Activated CD4-positive, alpha-beta T cell treated with anti-CD3 and anti-CD28 coated beads, Interleukin-2, Interleukin-4, amounts not matched to agents 100 ng/mL and 50 ng/mL, durations not matched to agents 16 hours and 8 hours (primary cell): ENCODE measurements at regions not wholly inside any gene's neighbourhood (a gene's known extent, or its start where the extent isn't known, plus 50 kb on each side); places are given as distances from the start of the nearest gene placed in this dataset.
"Not testable (repeated sequence)": the region's sequence is repeated elsewhere in the genome, so short reads cannot be mapped to it uniquely, and the experiment has no call there.

ENCODE experiments used
- DNase-seq: peaks from one replicate; pipeline ENCODE4 v3.0.0-alpha.2; 2020; ENCODE audit warnings: low spot score

DNA sequence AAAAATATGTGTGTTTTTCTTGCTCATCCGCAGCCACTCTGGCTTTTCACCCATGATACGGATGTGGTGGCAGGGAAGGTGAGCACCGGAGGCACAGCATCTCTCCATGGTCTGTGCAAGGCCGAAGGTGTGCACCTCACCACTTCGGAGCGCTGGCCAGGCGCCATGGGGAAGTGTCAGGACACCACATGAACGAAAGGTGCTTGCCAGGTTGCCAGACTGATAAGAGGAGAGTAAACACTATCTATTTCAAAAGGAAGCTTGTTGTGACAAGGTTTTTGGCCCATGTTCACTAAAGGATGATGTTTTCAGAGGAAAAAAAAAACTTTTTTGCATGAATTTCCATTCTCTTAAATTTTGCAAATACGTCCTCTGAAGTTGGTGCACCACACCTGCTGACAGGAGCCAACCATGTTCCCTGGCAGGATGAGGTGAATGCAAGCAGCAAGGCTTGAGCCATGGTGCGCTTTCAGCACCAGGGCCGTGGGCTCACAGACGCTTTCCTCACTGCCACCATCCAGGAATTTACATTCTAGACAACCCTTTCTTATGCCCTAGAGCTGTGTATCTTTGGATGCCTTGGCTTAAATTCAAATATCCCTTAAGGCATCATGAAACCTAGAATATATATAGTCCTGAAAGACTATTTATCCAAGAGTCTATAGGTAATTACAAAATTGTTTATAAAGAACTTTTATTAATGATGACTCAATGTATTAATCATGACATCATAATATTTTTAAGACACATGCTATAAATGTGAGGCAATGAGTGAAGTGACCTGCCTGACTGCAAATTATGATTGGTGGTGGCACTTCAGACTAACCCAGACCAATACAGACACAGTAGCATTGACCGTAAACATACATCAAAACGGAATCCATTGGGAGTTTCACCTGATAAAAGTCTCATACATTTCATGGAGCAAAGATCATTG is 234.5 kb downstream of the TFAP2A start:
- no peak for DNase-seq

DNA sequence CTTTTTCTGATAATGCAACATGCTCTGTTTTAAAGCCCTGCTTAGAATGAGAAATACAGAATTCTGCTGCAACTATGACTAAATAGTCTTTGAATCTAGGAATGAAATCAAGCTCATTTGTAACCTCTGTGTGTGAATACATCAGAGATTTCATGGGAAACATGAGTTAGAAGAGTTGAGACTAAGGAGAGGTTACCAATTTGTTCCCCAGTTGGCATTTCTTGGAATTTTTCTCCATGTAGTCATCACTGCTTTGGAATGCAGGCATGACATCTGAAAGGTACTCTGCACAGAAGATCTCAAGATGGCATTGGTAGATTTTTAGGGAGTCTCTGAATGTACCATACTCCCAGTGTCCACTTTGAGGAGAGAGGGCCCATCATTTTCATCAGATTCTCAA is 237.2 kb downstream of the TFAP2A start:
- DNase-seq = no peak

DNA sequence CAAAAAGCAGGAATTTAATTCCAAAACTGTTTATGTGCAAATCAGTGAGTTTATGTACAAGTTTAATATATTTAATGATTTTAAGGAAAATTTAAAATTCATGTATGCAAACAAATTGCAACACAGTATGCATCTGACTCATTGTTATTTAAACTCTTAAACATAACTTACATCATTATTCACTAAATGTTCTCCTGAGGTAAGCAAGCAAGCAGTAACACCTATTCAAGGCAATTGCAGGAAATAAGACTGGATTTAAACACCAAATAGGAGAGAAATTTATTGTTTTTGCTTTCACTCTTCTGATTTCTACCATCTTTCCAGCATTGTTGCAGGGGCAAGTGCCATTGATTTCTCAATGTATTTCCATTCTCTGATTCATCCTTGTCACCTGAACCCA is 239.5 kb downstream of the TFAP2A start:
- DNase-seq = no peak

DNA sequence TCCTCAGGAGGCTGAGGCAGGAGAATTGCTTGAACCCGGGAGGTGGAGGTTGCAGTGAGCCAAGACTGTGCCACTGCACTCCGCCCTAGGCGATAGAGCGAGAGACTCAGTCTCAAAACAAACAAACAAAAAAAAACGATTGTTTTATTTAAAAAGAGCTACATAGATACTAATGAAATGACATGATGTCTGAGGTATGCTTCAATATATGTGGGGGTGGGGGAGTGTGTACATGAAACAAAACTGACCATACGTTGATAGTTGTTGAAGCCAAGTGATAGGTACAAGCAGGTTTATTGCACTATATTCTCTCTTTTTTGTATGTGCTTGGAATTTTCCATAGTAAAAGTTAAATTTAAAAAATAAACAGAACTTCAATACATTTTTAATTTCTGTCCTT is 240.1 kb downstream of the TFAP2A start:
- DNase-seq = no peak

DNA sequence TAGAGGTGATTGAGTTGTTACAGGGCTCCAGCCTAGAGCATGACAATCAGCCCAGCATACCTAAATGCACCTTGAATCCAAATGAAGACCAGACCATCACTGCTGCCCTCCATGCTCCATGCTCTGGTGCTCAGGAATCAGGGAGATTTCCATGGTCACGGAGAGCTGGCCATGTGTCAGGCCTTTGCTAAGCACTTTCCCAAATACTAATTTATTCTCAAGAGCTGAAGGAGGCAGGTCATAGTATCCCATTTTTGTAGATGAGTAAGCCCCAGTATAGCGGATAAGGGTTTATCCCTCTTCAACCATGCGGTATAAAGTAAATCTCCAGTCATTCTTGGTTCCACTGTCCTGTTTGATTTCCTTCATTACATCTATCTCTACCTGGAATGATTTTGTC is 240.8 kb downstream of the TFAP2A start:
- DNase-seq = no peak

DNA sequence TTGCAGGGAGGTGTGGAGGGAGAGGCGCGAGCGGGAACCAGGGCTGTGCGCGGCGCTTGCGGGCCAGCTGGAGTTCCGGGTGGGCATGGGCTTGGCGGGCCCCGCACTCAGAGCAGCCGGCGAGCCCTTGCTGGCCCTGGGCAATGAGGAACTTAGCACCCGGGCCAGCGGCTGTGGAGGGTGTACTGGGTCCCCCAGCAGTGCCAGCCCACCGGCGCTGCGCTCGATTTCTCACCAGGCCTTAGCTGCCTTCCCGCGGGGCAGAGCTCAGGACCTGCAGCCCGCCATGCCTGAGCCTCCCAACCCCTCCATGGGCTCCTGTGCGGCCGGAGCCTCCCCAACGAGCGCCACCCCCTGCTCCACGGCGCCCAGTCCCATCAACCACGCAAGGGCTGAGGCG is 243.2 kb downstream of the TFAP2A start:
- not testable (repeated sequence) for DNase-seq

DNA sequence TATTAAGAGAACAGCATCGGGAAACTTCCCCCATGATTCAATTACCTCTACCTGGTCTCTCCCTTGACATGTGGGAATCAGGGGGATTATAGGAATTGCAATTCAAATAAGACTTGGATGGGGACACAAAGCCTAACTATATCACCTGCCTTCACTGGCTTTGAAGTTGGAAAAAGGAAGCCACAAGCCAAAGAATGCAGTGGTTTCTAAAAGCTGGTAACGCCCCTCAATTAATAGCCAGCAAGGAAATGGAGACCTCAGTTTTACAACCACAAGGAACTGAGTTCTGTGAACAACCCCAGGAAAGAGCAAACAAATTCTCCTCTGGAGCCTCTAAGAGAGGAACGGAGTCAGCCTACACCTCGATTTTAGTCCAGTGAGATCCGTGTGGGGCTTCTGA is 244.1 kb downstream of the TFAP2A start:
- DNase-seq = no peak

DNA sequence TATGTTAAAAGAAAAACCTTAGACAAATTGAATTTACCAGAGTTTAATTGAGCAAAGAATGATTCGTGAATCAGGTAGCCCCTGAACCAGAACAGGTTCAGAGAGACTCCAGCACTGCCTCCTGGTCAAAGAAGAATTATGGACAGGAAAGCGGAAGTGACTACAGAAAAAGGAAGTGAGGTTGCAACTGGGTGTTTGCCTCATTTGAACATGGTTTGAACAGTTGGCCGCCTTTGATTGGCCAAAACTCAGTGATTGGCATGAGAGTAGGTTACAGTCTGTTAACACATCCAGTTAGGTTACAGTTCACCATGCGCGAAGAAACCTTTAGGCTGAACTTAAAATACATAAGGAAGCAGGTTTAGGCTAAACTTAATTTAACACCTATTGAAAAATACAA is 248.8 kb downstream of the TFAP2A start:
- DNase-seq = no peak

DNA sequence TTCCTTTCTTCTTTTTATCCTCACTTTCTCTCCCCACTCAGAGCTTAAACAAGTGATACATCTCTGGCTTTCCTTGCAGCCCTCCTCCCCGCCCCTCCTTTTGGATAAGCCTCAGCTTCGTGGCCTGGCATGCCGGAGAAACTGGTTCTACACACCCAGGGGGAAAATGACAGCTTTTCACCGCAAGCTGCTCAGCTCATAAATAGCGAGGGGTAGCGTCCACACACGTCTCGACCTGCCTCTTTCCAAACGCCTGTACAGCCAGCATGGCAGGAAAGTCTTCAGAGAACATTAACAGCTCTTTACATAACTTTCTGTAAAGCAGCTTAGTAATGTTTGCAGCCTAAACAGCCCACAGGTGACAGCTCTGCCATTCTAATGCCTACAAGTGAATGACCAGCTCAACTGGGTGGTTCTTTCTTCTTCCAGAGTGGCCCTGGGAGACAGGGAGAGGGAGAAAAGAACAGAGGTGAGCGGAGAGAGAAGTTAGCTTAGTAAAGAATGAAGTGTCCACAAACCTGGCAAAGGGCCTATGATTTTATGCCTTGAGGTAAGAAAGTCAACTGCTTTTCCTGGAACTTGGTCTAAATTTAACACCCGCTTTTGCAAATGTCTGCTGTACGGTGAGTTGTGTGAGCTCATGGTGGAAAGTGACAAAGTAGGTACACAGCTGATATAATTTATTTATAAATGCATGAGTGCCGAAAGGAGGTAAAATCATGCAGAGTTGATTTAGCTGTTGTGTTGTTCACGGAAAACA is 251.5 kb downstream of the TFAP2A start:
- DNase-seq = no peak

DNA sequence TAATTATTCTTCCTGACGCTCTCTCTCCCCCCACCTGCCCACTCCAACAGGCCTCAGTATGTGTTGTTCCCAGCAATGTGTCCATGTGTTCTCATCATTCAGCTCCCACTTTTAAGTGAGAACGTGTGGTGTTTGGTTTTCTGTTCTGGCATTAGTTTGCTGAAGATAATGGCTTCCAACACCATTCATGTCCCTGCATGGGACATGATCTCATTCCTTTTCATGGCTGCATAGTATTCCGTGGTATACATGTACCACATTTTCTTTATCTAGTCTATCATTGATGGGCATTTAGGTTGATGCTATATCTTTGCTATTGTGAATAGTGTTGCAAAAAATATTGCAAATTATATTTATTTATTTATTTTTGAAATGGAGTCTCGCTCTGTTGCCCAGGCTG is 258.0 kb downstream of the TFAP2A start:
- no peak for DNase-seq

DNA sequence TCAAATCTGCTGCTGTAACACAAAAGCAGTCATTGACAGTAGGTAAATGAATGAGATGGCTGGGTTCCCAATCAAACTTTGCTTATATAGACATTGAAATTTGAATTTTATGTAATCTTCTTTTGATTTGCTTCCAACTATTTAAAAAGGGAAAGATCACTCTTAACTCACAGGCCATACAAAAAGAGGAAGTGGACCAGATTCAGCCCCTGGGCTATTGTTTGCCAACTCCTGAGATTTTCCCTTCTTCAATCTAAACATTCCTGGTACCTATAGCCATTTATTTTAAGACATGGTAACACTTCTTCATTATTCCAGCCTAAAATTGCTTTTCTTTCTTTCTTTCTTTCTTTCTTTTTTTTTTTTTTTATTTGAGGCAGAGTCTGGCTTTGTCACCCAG is 260.6 kb downstream of the TFAP2A start:
- DNase-seq = no peak

DNA sequence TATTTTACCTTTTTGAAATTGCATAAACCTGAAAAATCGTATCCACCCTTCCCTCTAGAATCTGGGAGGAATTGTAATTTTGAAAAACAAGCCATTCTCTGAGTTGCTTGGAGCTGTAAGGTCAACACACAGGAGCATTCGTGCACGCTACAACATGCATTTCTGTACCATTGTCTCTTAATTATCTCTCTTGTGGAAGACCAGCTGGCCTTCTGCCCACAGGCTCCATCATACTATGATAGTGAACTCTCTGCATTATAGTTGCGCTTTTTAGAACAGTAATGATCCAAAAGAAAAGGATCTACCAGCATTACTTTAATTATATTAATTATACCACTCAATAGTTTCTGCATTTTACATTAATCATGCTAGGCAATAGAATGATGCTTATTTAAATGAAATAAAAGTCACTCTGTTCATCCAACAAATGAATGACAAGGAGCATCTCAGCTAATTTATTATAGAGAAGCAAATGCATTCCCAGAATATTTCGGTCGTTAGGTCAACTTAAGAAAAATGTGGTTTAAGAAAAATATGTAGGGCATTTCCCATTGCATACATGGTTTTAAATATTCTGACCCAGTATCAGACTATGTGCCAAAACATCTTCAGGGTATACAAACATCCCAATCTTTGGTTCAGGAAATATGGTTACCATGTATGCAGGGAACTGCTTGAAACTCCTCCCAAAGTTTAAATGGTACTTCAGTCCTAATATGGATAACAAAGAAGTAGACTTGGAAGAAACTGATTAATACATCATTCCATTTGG is 263.5 kb downstream of the TFAP2A start:
- no peak for DNase-seq

DNA sequence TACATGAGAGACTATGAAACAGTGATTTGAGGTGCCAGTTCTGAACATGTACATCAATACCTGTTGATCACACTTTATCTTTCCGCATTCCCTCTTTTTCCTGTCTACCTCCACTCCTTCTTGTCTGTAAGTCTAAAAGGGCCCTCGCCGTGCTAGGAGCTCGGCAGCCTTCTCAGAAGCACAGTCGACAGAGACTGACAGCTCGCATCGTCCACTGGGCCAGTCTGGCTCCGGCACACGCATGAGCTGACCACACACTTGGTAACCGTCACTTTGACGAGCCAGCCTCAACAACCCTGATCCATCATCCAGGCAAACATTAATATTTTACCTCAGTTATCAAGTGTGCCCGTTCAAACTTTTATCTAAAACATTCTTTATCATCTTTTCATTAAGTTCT is 265.3 kb downstream of the TFAP2A start:
- no peak for DNase-seq

DNA sequence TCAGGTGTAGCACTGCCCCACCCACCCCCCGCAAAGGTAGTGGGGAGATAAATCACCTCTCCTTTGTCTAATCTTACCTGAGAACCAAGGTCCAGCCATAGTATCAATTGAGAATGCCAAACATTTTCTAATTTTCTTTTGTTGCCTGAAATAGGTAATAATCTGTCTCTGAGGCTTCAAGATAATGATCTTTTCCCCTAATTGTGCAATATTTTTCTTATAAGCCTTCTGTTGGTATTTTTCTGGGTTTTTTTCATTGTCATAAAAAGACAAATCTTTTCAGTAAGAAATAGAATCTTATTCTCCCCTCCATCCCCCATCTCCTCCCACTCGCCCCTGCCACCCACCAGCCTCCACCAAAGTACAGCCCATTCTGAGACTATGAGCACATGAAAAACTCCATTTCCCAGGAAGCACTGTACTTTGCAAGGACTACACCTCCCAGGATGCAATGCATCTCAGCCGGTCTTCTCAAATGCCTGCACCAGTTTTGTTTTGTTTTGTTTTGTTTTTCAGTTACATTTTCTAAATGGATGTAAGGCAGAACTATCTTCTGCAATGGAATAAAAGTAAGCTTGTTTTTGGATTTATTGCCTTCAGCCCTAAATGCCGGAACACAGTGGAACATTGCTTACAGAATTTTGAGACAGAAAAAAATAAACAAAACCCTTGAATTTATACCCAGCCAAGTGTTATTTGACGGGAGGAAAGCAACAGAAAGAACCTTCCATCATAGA is 268.0 kb downstream of the TFAP2A start:
- DNase-seq = peak; percentile 35

DNA sequence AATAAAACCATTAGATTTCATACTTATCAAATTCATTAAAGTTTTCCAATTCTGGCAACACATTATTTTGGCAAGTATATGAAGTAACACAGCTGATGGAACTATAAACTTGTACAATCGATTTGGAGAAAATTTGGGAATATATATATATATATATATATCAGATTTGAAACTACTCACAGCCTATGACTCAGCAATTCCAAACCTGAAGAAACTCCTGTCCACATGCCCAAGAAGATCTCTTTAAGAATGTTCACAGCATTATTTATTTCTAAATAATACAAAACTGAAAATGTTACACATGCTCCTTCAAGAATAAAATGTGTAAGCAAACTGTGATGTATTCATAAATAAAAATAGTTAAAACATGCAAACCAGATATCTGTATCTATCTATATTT is 270.1 kb downstream of the TFAP2A start:
- no peak for DNase-seq

DNA sequence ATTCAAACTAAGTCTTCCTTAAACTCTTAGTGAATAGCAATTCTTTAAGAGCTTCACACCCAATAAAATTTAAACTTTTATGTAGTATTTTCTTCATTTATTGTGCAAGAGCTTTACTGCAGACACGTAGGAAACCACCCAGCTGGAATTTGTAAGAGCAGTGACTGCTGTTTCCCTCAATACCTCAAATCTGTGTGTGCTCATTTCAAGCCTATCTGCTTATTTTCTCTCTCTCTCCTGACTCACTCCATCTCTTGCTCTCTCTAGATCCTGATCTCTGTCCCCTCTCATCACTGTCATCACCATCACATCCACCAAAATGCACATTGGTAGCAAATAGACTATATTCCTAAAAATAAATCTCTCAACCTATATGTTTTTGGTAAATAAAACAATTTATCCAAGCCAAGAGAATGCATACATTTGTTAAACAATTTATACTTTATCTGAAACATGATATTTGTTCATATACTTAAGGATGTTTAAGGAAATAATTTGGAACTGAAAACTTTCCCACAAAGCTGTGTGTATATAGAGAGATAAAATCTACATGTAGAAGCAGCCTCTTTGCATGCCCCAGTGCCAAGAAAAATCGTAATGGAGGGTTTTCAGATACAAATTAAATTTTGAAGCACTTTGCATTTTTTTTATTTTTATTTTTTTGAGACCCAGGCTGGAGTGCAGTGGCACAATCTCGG is 273.0 kb downstream of the TFAP2A start:
- no peak for DNase-seq

DNA sequence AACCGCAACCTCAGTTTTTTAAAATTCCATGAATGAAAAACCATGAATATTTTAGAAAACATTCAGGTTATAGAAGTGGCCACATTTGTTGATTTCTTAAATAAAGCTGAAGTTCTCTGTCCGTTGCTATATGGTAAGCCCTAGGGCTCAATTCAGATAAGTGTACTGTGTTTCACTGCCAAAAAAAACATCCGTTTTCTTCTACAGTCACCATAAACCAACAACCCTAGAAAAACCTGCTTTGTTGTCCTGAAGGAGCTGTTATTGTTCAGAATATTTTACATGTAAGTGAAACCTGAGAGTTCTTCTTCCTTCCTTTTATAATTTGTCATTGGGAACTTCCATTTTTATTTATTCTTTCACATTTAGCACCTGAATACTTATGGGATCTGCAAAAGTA is 274.1 kb downstream of the TFAP2A start:
- no peak for DNase-seq

DNA sequence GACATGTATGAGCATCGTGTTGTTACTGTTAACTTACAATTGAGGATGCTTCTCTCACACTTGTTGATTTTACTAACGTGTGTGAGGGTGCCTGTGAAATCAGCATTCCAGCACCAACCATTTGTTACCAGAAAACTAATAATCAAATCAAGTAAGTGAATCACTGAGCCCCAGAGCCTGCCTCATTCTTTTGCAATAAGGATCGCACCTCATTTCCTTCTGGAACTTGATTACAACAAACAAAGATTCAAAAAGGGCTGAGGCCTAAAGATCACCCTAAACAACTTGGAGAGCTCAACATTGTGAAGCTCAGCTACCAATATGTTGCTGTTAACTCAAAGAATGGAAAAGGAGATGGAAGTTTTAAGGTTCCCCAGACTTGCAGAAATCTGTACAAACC is 274.7 kb downstream of the TFAP2A start:
- no peak for DNase-seq

DNA sequence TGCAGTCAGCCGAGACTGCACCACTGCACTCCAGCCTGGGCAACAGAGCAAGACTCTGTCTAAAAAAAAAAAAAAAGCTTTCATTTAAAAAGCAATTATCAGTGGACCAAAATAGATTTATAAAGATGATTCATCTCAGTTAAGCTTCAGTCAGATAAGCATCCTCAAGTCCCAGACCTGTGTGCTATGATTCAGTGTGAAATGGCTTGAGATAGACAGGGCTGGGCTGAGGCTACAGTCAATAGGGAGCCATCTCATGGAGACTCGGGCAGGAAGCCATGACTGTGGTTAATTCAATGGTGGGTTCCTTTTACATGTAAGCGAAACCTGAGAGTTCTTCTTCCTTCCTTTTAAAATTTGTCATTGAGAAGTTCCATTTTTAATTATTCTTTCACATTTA is 276.0 kb downstream of the TFAP2A start:
- DNase-seq = no peak

DNA sequence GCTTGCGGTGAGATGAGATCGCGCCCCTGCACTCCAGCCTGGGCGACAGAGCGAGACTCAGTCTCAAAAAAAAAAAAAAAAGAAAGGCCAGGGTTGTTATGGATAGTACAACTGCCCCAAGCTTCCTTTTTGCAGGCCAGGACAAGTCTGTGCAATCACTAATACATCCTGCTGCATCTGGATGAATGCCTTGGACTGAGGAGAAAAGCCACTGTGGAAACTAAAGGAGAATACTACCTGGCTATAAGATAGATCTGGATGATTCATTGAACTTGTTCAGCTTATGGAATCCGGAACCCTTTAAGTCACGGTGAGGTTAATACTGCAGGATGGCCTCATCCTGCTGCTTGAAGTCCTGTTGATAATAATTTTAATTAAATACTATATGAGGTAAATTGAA is 278.2 kb downstream of the TFAP2A start:
- no peak for DNase-seq

DNA sequence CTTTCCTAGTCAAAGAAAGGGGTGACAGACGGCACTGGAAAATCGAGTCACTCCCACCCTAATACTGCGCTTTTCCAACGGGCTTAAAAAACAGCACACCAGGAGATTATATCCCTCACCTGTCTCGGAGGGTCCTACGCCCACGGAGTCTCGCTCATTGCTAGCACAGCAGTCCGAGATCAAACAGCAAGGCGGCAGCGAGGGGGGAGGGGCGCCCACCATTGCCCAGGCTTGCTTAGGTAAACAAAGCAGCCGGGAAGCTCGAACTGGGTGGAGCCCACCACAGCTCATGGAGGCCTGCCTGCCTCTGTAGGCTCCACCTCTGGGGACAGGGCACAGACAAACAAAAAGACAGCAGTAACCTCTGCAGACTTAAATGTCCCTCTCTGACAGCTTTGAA is 280.7 kb downstream of the TFAP2A start:
- not testable (repeated sequence) for DNase-seq
